Breast epithelium (tissue), 3 donors: ENCODE measurements at regions not wholly inside any gene's neighbourhood (a gene's known extent, or its start where the extent isn't known, plus 50 kb on each side); places are given as distances from the start of the nearest gene placed in this dataset.

Experiments used
- POLR2A ChIP-seq: fragments of 450-650 bp; IDR thresholded peaks from one replicate; pipeline ENCODE4 v1.6.1; 2016; ENCODE audit warnings: antibody characterized with exemption, mild to moderate bottlenecking, moderate library complexity
- TF ChIP-seq, protein P1 (sequence below), 3 donors: fragments of 450-650 bp; IDR thresholded peaks; one replicate each; pipeline ENCODE4 v1.5.1; 2016 to 2017; ENCODE audit warnings: antibody characterized with exemption in 3 of 3, mild to moderate bottlenecking in 3 of 3, moderate library complexity in 3 of 3

DNA sequence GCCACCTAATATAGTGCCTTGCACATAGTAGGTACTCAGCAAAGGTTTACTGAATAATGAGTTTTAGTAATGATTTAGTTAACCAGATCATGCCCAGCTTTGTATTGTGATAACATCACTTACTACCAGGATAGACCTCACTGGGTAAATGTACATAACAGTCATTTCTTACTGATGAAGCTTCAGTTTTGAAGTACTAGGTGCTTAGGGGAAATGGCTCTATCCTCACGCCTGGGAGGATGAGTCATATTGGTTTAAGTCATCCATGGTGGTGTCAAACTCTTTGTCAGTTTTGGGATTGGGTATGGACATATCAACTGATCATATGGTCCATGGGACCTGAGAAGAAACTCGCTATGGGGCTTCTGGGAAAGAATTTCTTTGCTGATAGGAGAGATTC, 90.6 kb upstream of the USP24 start:
- TF ChIP-seq, protein P1, sequence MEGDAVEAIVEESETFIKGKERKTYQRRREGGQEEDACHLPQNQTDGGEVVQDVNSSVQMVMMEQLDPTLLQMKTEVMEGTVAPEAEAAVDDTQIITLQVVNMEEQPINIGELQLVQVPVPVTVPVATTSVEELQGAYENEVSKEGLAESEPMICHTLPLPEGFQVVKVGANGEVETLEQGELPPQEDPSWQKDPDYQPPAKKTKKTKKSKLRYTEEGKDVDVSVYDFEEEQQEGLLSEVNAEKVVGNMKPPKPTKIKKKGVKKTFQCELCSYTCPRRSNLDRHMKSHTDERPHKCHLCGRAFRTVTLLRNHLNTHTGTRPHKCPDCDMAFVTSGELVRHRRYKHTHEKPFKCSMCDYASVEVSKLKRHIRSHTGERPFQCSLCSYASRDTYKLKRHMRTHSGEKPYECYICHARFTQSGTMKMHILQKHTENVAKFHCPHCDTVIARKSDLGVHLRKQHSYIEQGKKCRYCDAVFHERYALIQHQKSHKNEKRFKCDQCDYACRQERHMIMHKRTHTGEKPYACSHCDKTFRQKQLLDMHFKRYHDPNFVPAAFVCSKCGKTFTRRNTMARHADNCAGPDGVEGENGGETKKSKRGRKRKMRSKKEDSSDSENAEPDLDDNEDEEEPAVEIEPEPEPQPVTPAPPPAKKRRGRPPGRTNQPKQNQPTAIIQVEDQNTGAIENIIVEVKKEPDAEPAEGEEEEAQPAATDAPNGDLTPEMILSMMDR (IDR thresholded peaks at IDR 0.05), result no peak
- TF ChIP-seq POLR2A, result no peak
